8988T (cell line): ENCODE measurements at regions not wholly inside any gene's neighbourhood (a gene's known extent, or its start where the extent isn't known, plus 50 kb on each side); places are given as distances from the start of the nearest gene placed in this dataset.

Source experiments
- DNase-seq: peaks from one replicate; pipeline ENCODE4 v3.0.0; 2011

GRCh38 chr13:53150568-53150967, 122.0 kb downstream of the OLFM4 start:
- no peak for DNase-seq

- no peak for DNase-seq
Observed at GRCh38 chr13:53151336-53152056, 122.9 kb downstream of the OLFM4 start.

- no peak for DNase-seq
Observed at GRCh38 chr13:53152057-53152421, 123.4 kb downstream of the OLFM4 start.

- DNase-seq: no peak
Observed at GRCh38 chr13:53158201-53158600, 129.6 kb downstream of the OLFM4 start.

- DNase-seq: no peak
Observed at GRCh38 chr13:53159431-53159830, 130.8 kb downstream of the OLFM4 start.

GRCh38 chr13:53160211-53160610, 131.6 kb downstream of the OLFM4 start:
- no peak for DNase-seq

GRCh38 chr13:53161251-53161650, 132.6 kb downstream of the OLFM4 start:
- DNase-seq: no peak

GRCh38 chr13:53165261-53165660, 136.6 kb downstream of the OLFM4 start:
- no peak for DNase-seq

- no peak for DNase-seq
Observed at GRCh38 chr13:53167561-53167960, 138.9 kb downstream of the OLFM4 start.

GRCh38 chr13:53170910-53171309, 142.3 kb downstream of the OLFM4 start:
- DNase-seq: no peak

- DNase-seq: no peak
Observed at GRCh38 chr13:53174545-53174944, 145.9 kb downstream of the OLFM4 start.

GRCh38 chr13:53180684-53181083, 152.1 kb downstream of the OLFM4 start:
- DNase-seq: no peak

GRCh38 chr13:53182724-53183123, 154.1 kb downstream of the OLFM4 start:
- DNase-seq: no peak

- DNase-seq: no peak
Observed at GRCh38 chr13:53188120-53188519, 159.5 kb downstream of the OLFM4 start.

- DNase-seq: no peak
Observed at GRCh38 chr13:53189162-53189561, 160.5 kb downstream of the OLFM4 start.

GRCh38 chr13:53191091-53191490, 162.5 kb downstream of the OLFM4 start:
- peak; percentile 30 for DNase-seq

GRCh38 chr13:53197424-53197823, 168.8 kb downstream of the OLFM4 start:
- DNase-seq: no peak

GRCh38 chr13:53198017-53198416, 169.4 kb downstream of the OLFM4 start:
- DNase-seq: no peak

- no peak for DNase-seq
Observed at GRCh38 chr13:53198736-53199135, 170.1 kb downstream of the OLFM4 start.

- DNase-seq: no peak
Observed at GRCh38 chr13:53200075-53200474, 171.5 kb downstream of the OLFM4 start.

GRCh38 chr13:53200498-53201453, 172.2 kb downstream of the OLFM4 start:
- DNase-seq: peak; percentile 61

GRCh38 chr13:53201454-53202225, 173.0 kb downstream of the OLFM4 start:
- no peak for DNase-seq

GRCh38 chr13:53204598-53204997, 176.0 kb downstream of the OLFM4 start:
- no peak for DNase-seq
